ENCODE measurements at regions not wholly inside any gene's neighbourhood (a gene's known extent, or its start where the extent isn't known, plus 50 kb on each side); places are given as distances from the start of the nearest gene placed in this dataset.

GRCh38 chr2:58899692-58900091 is 658.6 kb upstream of the FANCL start:
- no peak for TF ChIP-seq ZFP3 (CRISPR knock-in tag; IDR thresholded peaks at IDR 0.05)
- TF ChIP-seq, protein P1, sequence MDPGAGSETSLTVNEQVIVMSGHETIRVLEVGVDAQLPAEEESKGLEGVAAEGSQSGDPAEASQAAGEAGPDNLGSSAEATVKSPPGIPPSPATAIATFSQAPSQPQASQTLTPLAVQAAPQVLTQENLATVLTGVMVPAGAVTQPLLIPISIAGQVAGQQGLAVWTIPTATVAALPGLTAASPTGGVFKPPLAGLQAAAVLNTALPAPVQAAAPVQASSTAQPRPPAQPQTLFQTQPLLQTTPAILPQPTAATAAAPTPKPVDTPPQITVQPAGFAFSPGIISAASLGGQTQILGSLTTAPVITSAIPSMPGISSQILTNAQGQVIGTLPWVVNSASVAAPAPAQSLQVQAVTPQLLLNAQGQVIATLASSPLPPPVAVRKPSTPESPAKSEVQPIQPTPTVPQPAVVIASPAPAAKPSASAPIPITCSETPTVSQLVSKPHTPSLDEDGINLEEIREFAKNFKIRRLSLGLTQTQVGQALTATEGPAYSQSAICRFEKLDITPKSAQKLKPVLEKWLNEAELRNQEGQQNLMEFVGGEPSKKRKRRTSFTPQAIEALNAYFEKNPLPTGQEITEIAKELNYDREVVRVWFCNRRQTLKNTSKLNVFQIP (CRISPR knock-in tag; IDR thresholded peaks at IDR 0.05; ENCODE audit: borderline replicate concordance, low read depth): no peak
- TF ChIP-seq OSR1 (CRISPR knock-in tag; IDR thresholded peaks at IDR 0.05): no peak
- no peak for TF ChIP-seq CSDC2 (CRISPR knock-in tag; IDR thresholded peaks at IDR 0.05)
- TF ChIP-seq ZNF70 (CRISPR knock-in tag; IDR thresholded peaks at IDR 0.05): no peak
- no peak for TF ChIP-seq ZNF8 (CRISPR knock-in tag; IDR thresholded peaks at IDR 0.05)
- no peak for TF ChIP-seq SNAI2 (CRISPR knock-in tag; IDR thresholded peaks at IDR 0.05)
- TF ChIP-seq BACH2 (CRISPR knock-in tag; IDR thresholded peaks at IDR 0.05; ENCODE audit: borderline replicate concordance): no peak
- ATAC-seq: no peak

GRCh38 chr2:58896638-58897037 is 655.5 kb upstream of the FANCL start:
- no peak for TF ChIP-seq ARNTL (CRISPR knock-in tag; IDR thresholded peaks at IDR 0.05; ENCODE audit: borderline replicate concordance, low read depth)
- TF ChIP-seq GLIS3 (CRISPR knock-in tag; IDR thresholded peaks at IDR 0.05): no peak
- TF ChIP-seq CSRNP3 (CRISPR knock-in tag; IDR thresholded peaks at IDR 0.05): no peak
- TF ChIP-seq TCF4 (CRISPR knock-in tag; IDR thresholded peaks at IDR 0.05; ENCODE audit: borderline replicate concordance): no peak
- TF ChIP-seq, protein P2, sequence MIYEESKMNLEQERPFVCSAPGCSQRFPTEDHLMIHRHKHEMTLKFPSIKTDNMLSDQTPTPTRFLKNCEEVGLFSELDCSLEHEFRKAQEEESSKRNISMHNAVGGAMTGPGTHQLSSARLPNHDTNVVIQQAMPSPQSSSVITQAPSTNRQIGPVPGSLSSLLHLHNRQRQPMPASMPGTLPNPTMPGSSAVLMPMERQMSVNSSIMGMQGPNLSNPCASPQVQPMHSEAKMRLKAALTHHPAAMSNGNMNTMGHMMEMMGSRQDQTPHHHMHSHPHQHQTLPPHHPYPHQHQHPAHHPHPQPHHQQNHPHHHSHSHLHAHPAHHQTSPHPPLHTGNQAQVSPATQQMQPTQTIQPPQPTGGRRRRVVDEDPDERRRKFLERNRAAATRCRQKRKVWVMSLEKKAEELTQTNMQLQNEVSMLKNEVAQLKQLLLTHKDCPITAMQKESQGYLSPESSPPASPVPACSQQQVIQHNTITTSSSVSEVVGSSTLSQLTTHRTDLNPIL (CRISPR knock-in tag; IDR thresholded peaks at IDR 0.05; ENCODE audit: low read depth): no peak
- TF ChIP-seq SNAI2 (CRISPR knock-in tag; IDR thresholded peaks at IDR 0.05): no peak
- TF ChIP-seq PPARA (CRISPR knock-in tag; IDR thresholded peaks at IDR 0.05; ENCODE audit: borderline replicate concordance): no peak
- TF ChIP-seq ZC3H10 (CRISPR knock-in tag; IDR thresholded peaks at IDR 0.05): no peak
- TF ChIP-seq, protein P1 (CRISPR knock-in tag; IDR thresholded peaks at IDR 0.05; ENCODE audit: borderline replicate concordance, low read depth): no peak
- no peak for TF ChIP-seq ZNF8 (CRISPR knock-in tag; IDR thresholded peaks at IDR 0.05)
- TF ChIP-seq TOX (CRISPR knock-in tag; IDR thresholded peaks at IDR 0.05; ENCODE audit: borderline replicate concordance): no peak
- no peak for TF ChIP-seq BACH2 (CRISPR knock-in tag; IDR thresholded peaks at IDR 0.05; ENCODE audit: borderline replicate concordance)
- TF ChIP-seq OSR1 (CRISPR knock-in tag; IDR thresholded peaks at IDR 0.05): no peak
- ATAC-seq: no peak

DNA sequence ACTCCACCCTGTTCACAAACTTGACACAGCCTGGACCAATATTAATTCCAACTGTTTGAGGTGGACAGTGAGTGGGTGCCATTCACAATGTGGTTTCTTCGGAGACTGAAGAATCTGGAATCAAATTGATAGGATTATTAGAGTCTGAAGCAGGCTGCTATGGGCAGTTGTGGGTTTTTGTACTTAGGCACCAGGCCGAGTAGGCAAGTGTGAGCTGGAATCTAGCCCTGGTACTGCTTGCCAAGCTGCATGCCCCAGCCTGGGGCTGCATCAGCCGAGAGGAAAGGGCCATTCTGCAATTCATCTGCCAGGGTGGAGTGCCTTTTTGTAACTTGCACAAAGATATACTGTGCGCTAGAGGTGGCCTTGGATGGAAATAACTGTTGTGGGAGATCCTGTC is 654.7 kb upstream of the FANCL start:
- no peak for ATAC-seq

More for the DNA sequence above, 654.7 kb upstream of the FANCL start:
- TF ChIP-seq ZC3H10 (CRISPR knock-in tag; IDR thresholded peaks at IDR 0.05) (no peak), PATZ1 (CRISPR knock-in tag; IDR thresholded peaks at IDR 0.05; ENCODE audit: borderline replicate concordance) (no peak), RARB (CRISPR knock-in tag; IDR thresholded peaks at IDR 0.05) (no peak), GLIS3 (CRISPR knock-in tag; IDR thresholded peaks at IDR 0.05) (no peak), ZFP3 (CRISPR knock-in tag; IDR thresholded peaks at IDR 0.05) (no peak), ARNTL (CRISPR knock-in tag; IDR thresholded peaks at IDR 0.05; ENCODE audit: borderline replicate concordance, low read depth) (no peak), ZFP30 (CRISPR knock-in tag; IDR thresholded peaks at IDR 0.05) (no peak), OSR1 (CRISPR knock-in tag; IDR thresholded peaks at IDR 0.05) (no peak), CSRNP3 (CRISPR knock-in tag; IDR thresholded peaks at IDR 0.05) (no peak), ZNF70 (CRISPR knock-in tag; IDR thresholded peaks at IDR 0.05) (no peak), BACH2 (CRISPR knock-in tag; IDR thresholded peaks at IDR 0.05; ENCODE audit: borderline replicate concordance) (no peak), PPARA (CRISPR knock-in tag; IDR thresholded peaks at IDR 0.05; ENCODE audit: borderline replicate concordance) (no peak), ZNF565 (CRISPR knock-in tag; conservative IDR thresholded peaks at IDR 0.05; ENCODE audit: low read depth) (no peak), SNAI2 (CRISPR knock-in tag; IDR thresholded peaks at IDR 0.05) (no peak)
- TF ChIP-seq, protein P2 (CRISPR knock-in tag; IDR thresholded peaks at IDR 0.05; ENCODE audit: low read depth): no peak
